Skeletal muscle cell (primary cell): ENCODE measurements at regions not wholly inside any gene's neighbourhood (a gene's known extent, or its start where the extent isn't known, plus 50 kb on each side); places are given as distances from the start of the nearest gene placed in this dataset.

Experiments used
- DNase-seq: peaks from one replicate; pipeline ENCODE4 v3.0.0-alpha.2; 2010; ENCODE audit warnings: low read depth
- H3K4me3 ChIP-seq: 2 replicates; pipeline ENCODE4 v1.5.1; 2011; ENCODE audit warnings: low read depth, mild to moderate bottlenecking, control low read depth, low read length, moderate library complexity

- no peak for DNase-seq
- H3K4me3 ChIP-seq, result no peak overlapping the region
These were observed 85.6 kb downstream of the CD8B2 start for GRCh38 chr2:106572541-106573450.

- no peak for DNase-seq
- no peak overlapping the region for H3K4me3 ChIP-seq
These were observed 86.6 kb downstream of the CD8B2 start for GRCh38 chr2:106573773-106574172.

- H3K4me3 ChIP-seq, result no peak overlapping the region
- peak; percentile 71 for DNase-seq
These were observed 88.8 kb downstream of the CD8B2 start for GRCh38 chr2:106575955-106576354.

- H3K4me3 ChIP-seq, result no peak overlapping the region
- no peak for DNase-seq
These were observed 90.1 kb downstream of the CD8B2 start for GRCh38 chr2:106577255-106577651.

GRCh38 chr2:106579750-106580197, 92.6 kb downstream of the CD8B2 start:
- DNase-seq, result no peak
- H3K4me3 ChIP-seq, result no peak overlapping the region

- no peak overlapping the region for H3K4me3 ChIP-seq
- DNase-seq, result no peak
These were observed 93.1 kb downstream of the CD8B2 start for GRCh38 chr2:106580241-106580640.

- DNase-seq, result no peak
- no peak overlapping the region for H3K4me3 ChIP-seq
These were observed 94.2 kb downstream of the CD8B2 start for GRCh38 chr2:106581328-106581727.

GRCh38 chr2:106581755-106582147, 94.6 kb downstream of the CD8B2 start:
- no peak for DNase-seq
- H3K4me3 ChIP-seq, result peak overlapping the region; percentile 43

- peak; percentile 36 for DNase-seq
- H3K4me3 ChIP-seq, result peak overlapping the region; percentile 43
These were observed 95.3 kb downstream of the CD8B2 start for GRCh38 chr2:106582148-106583143.

GRCh38 chr2:106584304-106584954, 97.3 kb downstream of the CD8B2 start:
- no peak overlapping the region for H3K4me3 ChIP-seq
- no peak for DNase-seq

GRCh38 chr2:106596844-106597243, 109.7 kb downstream of the CD8B2 start:
- DNase-seq, result no peak
- H3K4me3 ChIP-seq, result no peak overlapping the region

- no peak overlapping the region for H3K4me3 ChIP-seq
- DNase-seq, result no peak
These were observed 112.4 kb downstream of the CD8B2 start for GRCh38 chr2:106599540-106599939.

GRCh38 chr2:106602042-106602441, 114.9 kb downstream of the CD8B2 start:
- no peak overlapping the region for H3K4me3 ChIP-seq
- no peak for DNase-seq

GRCh38 chr2:106606652-106607051, 119.5 kb downstream of the CD8B2 start:
- H3K4me3 ChIP-seq, result no peak overlapping the region
- no peak for DNase-seq

GRCh38 chr2:106607371-106607770, 120.2 kb downstream of the CD8B2 start:
- DNase-seq, result no peak
- no peak overlapping the region for H3K4me3 ChIP-seq

- DNase-seq, result no peak
- H3K4me3 ChIP-seq, result no peak overlapping the region
These were observed 122.6 kb downstream of the CD8B2 start for GRCh38 chr2:106609780-106610179.

- DNase-seq, result no peak
- no peak overlapping the region for H3K4me3 ChIP-seq
These were observed 127.5 kb downstream of the CD8B2 start for GRCh38 chr2:106614511-106615291.

GRCh38 chr2:106618614-106619013, 131.4 kb downstream of the CD8B2 start:
- no peak for DNase-seq
- H3K4me3 ChIP-seq, result no peak overlapping the region

GRCh38 chr2:106623456-106623855, 136.3 kb downstream of the CD8B2 start:
- H3K4me3 ChIP-seq, result no peak overlapping the region
- no peak for DNase-seq
